Duodenal mucosa (tissue), 2 donors: ENCODE measurements at regions not wholly inside any gene's neighbourhood (a gene's known extent, or its start where the extent isn't known, plus 50 kb on each side); places are given as distances from the start of the nearest gene placed in this dataset.

Experiments used
- H3K27ac ChIP-seq: one replicate; pipeline ENCODE4 v1.7.0; 2013; ENCODE audit warnings: low read depth, low read length
- H3K27me3 ChIP-seq, 2 donors: one replicate each; pipeline ENCODE4 v1.7.0; 2013; ENCODE audit warnings: low read length in 2 of 2, control low read depth in 1 of 2; ENCODE audit not compliant: insufficient read depth in 2 of 2, control insufficient read depth in 1 of 2
- H3K36me3 ChIP-seq, 2 donors: one replicate each; pipeline ENCODE4 v1.7.0; 2013; ENCODE audit warnings: low read length in 2 of 2, control low read depth in 1 of 2; ENCODE audit not compliant: insufficient read depth in 2 of 2, control insufficient read depth in 1 of 2
- H3K4me1 ChIP-seq, 2 donors: one replicate each; pipeline ENCODE4 v1.7.0; 2013; ENCODE audit warnings: low read length in 2 of 2, control low read depth in 1 of 2; ENCODE audit not compliant: insufficient read depth in 2 of 2, control insufficient read depth in 1 of 2
- H3K4me3 ChIP-seq, 2 donors: one replicate each; pipeline ENCODE4 v1.7.0; 2013; ENCODE audit warnings: low read length in 2 of 2, low read depth in 1 of 2
- H3K9ac ChIP-seq, 2 donors: one replicate each; pipeline ENCODE4 v1.7.0; 2013; ENCODE audit warnings: low read length in 2 of 2, low read depth in 1 of 2
- H3K9me3 ChIP-seq, 2 donors: one replicate each; pipeline ENCODE4 v1.7.0; 2013; ENCODE audit warnings: low read length in 2 of 2, control low read depth in 1 of 2; ENCODE audit not compliant: control insufficient read depth in 1 of 2

GRCh38 chr1:241422470-241422869 lies 65.5 kb upstream of the RGS7 start:
- H3K36me3 ChIP-seq = no peaks in the 10 kb centered on the region
- H3K4me1 ChIP-seq = no peaks in the 10 kb centered on the region
- no peak overlapping the region for H3K27ac ChIP-seq
- H3K9ac ChIP-seq = no peak overlapping the region
- H3K27me3 ChIP-seq = peaks cover 23 to 35% of the 10 kb centered on the region in 2 donors
- H3K9me3 ChIP-seq = no peaks in the 10 kb centered on the region
- no peak overlapping the region for H3K4me3 ChIP-seq

GRCh38 chr1:241419986-241420385 lies 63.0 kb upstream of the RGS7 start:
- Histone ChIP-seq H3K9me3 (no peaks in the 10 kb centered on the region), H3K27ac (no peak overlapping the region), H3K27me3 (peaks cover 23 to 35% of the 10 kb centered on the region in 2 donors), H3K4me1 (no peaks in the 10 kb centered on the region), H3K9ac (no peak overlapping the region), H3K4me3 (no peak overlapping the region), H3K36me3 (no peaks in the 10 kb centered on the region)

- Histone ChIP-seq H3K27me3 (peaks cover 0 to 9% of the 10 kb centered on the region in 2 donors), H3K27ac (no peak overlapping the region)
These were observed 60.3 kb upstream of the RGS7 start for GRCh38 chr1:241417258-241417657.

GRCh38 chr1:241413974-241414373 lies 57.0 kb upstream of the RGS7 start:
- no peaks in the 10 kb centered on the region for H3K27me3 ChIP-seq
- H3K9ac ChIP-seq = no peak overlapping the region
- no peak overlapping the region for H3K4me3 ChIP-seq
- no peaks in the 10 kb centered on the region for H3K4me1 ChIP-seq
- no peaks in the 10 kb centered on the region for H3K36me3 ChIP-seq
- H3K27ac ChIP-seq = no peak overlapping the region
- H3K9me3 ChIP-seq = no peaks in the 10 kb centered on the region

More at GRCh38 chr1:241417258-241417657, 60.3 kb upstream of the RGS7 start:
- no peaks in the 10 kb centered on the region for H3K4me1 ChIP-seq
- no peaks in the 10 kb centered on the region for H3K9me3 ChIP-seq
- no peak overlapping the region for H3K4me3 ChIP-seq
- H3K9ac ChIP-seq = no peak overlapping the region
- H3K36me3 ChIP-seq = no peaks in the 10 kb centered on the region

- H3K4me3 ChIP-seq = no peak overlapping the region
These were observed 56.4 kb upstream of the RGS7 start for GRCh38 chr1:241413386-241413785.

GRCh38 chr1:241412646-241413045 lies 55.6 kb upstream of the RGS7 start:
- Histone ChIP-seq H3K4me3 (no peak overlapping the region), H3K4me1 (no peaks in the 10 kb centered on the region), H3K27me3 (no peaks in the 10 kb centered on the region), H3K27ac (no peak overlapping the region), H3K36me3 (no peaks in the 10 kb centered on the region), H3K9ac (no peak overlapping the region), H3K9me3 (no peaks in the 10 kb centered on the region)

More at GRCh38 chr1:241413386-241413785, 56.4 kb upstream of the RGS7 start:
- no peak overlapping the region for H3K9ac ChIP-seq
- no peaks in the 10 kb centered on the region for H3K27me3 ChIP-seq
- H3K4me1 ChIP-seq = no peaks in the 10 kb centered on the region
- no peak overlapping the region for H3K27ac ChIP-seq
- H3K9me3 ChIP-seq = no peaks in the 10 kb centered on the region
- H3K36me3 ChIP-seq = no peaks in the 10 kb centered on the region

- H3K4me1 ChIP-seq = no peaks in the 10 kb centered on the region
- no peaks in the 10 kb centered on the region for H3K27me3 ChIP-seq
- H3K9ac ChIP-seq = no peak overlapping the region
- H3K27ac ChIP-seq = no peak overlapping the region
- H3K36me3 ChIP-seq = no peaks in the 10 kb centered on the region
- no peak overlapping the region for H3K4me3 ChIP-seq
- H3K9me3 ChIP-seq = no peaks in the 10 kb centered on the region
These were observed 54.9 kb upstream of the RGS7 start for GRCh38 chr1:241411776-241412338.

- Histone ChIP-seq H3K27me3 (no peaks in the 10 kb centered on the region), H3K4me3 (no peak overlapping the region), H3K4me1 (no peaks in the 10 kb centered on the region), H3K9me3 (no peaks in the 10 kb centered on the region), H3K27ac (no peak overlapping the region), H3K9ac (no peak overlapping the region), H3K36me3 (no peaks in the 10 kb centered on the region)
These were observed 54.2 kb upstream of the RGS7 start for GRCh38 chr1:241411056-241411775.

- no peaks in the 10 kb centered on the region for H3K27me3 ChIP-seq
- no peaks in the 10 kb centered on the region for H3K9me3 ChIP-seq
- H3K4me1 ChIP-seq = no peaks in the 10 kb centered on the region
- no peak overlapping the region for H3K9ac ChIP-seq
- H3K4me3 ChIP-seq = no peak overlapping the region
- no peak overlapping the region for H3K27ac ChIP-seq
- no peaks in the 10 kb centered on the region for H3K36me3 ChIP-seq
These were observed 51.2 kb upstream of the RGS7 start for GRCh38 chr1:241408170-241408569.
